ENCODE measurements at regions not wholly inside any gene's neighbourhood (a gene's known extent, or its start where the extent isn't known, plus 50 kb on each side); places are given as distances from the start of the nearest gene placed in this dataset.

GRCh38 chr15:69546182-69546581 lies 93.6 kb downstream of the RPLP1 start:
- peaks cover 49 to 77% of the 10 kb centered on the region in 2 experiments for H3K27me3 ChIP-seq (ENCODE audit: control insufficient read depth in 1 of 2, insufficient read depth in 1 of 2, low read length in 2 of 2)
- H4K8ac ChIP-seq (ENCODE audit: low read length) = no peak overlapping the region
- H2AK5ac ChIP-seq (ENCODE audit: low read length, severe bottlenecking) = no peak overlapping the region
- H4K91ac ChIP-seq (ENCODE audit: low read length) = no peak overlapping the region
- H2AFZ ChIP-seq (ENCODE audit: low read depth, low read length) = no peak overlapping the region
- H3K4me1 ChIP-seq (ENCODE audit: control insufficient read depth, insufficient read depth, low read depth, low read length) = peaks cover 2% of the 10 kb centered on the region
- H3K79me1 ChIP-seq (replicated peaks; ENCODE audit: low read length, poor library complexity, severe bottlenecking) = no peaks in the 10 kb centered on the region
- H3K18ac ChIP-seq (ENCODE audit: low read depth in 1 of 2, low read length in 2 of 2) = no peak overlapping the region
- H3K23ac ChIP-seq (ENCODE audit: low read length in 2 of 2) = no peak overlapping the region
- H3K14ac ChIP-seq (ENCODE audit: low read length in 2 of 2) = no peak overlapping the region
- H3K9ac ChIP-seq (ENCODE audit: low read length) = no peak overlapping the region
- no peak overlapping the region for H3K4me3 ChIP-seq (ENCODE audit: insufficient read depth in 1 of 2, low read depth in 1 of 2, low read length in 2 of 2)
- H3K4me2 ChIP-seq (ENCODE audit: low read length, poor library complexity, severe bottlenecking) = no peak overlapping the region
- H3K4ac ChIP-seq (ENCODE audit: low read depth in 1 of 2, low read length in 2 of 2) = no peak overlapping the region
- H2BK12ac ChIP-seq (ENCODE audit: low read length in 2 of 2) = no peak overlapping the region
- peaks cover 10% of the 10 kb centered on the region for H3K9me3 ChIP-seq (ENCODE audit: control insufficient read depth, low read length)
- no peak overlapping the region for H2BK5ac ChIP-seq (ENCODE audit: low read depth, low read length, poor library complexity, severe bottlenecking)
- no peak overlapping the region for H2BK120ac ChIP-seq (ENCODE audit: low read depth, low read length)
- WGBS = 65% methylated on average over 3 of the region's 3 CpGs
- H3K36me3 ChIP-seq (ENCODE audit: control insufficient read depth in 1 of 2, insufficient read depth in 2 of 2, low read depth in 1 of 2, low read length in 2 of 2) = no peaks in the 10 kb centered on the region
- no peak overlapping the region for H3K27ac ChIP-seq (ENCODE audit: low read length, poor library complexity, severe bottlenecking)
- no peak for DNase-seq
- no peak overlapping the region for H2BK15ac ChIP-seq (ENCODE audit: low read depth, poor library complexity, severe bottlenecking)

- Histone ChIP-seq H3K18ac (ENCODE audit: low read depth in 1 of 2, low read length in 2 of 2) (no peak overlapping the region), H3K9me3 (ENCODE audit: control insufficient read depth, low read length) (peaks cover 22% of the 10 kb centered on the region), H3K79me1 (replicated peaks; ENCODE audit: low read length, poor library complexity, severe bottlenecking) (no peaks in the 10 kb centered on the region), H3K36me3 (ENCODE audit: control insufficient read depth in 1 of 2, insufficient read depth in 2 of 2, low read depth in 1 of 2, low read length in 2 of 2) (no peaks in the 10 kb centered on the region), H2BK15ac (ENCODE audit: low read depth, poor library complexity, severe bottlenecking) (no peak overlapping the region), H3K4ac (ENCODE audit: low read depth in 1 of 2, low read length in 2 of 2) (no peak overlapping the region), H3K4me1 (ENCODE audit: control insufficient read depth, insufficient read depth, low read depth, low read length) (peaks cover 2% of the 10 kb centered on the region), H3K9ac (ENCODE audit: low read length) (no peak overlapping the region), H4K8ac (ENCODE audit: low read length) (no peak overlapping the region), H3K27ac (ENCODE audit: low read length, poor library complexity, severe bottlenecking) (no peak overlapping the region), H3K14ac (ENCODE audit: low read length in 2 of 2) (no peak overlapping the region), H4K91ac (ENCODE audit: low read length) (no peak overlapping the region), H2BK12ac (ENCODE audit: low read length in 2 of 2) (no peak overlapping the region), H3K4me3 (ENCODE audit: insufficient read depth in 1 of 2, low read depth in 1 of 2, low read length in 2 of 2) (no peak overlapping the region), H2BK5ac (ENCODE audit: low read depth, low read length, poor library complexity, severe bottlenecking) (no peak overlapping the region), H3K23ac (ENCODE audit: low read length in 2 of 2) (no peak overlapping the region), H2BK120ac (ENCODE audit: low read depth, low read length) (no peak overlapping the region), H3K4me2 (ENCODE audit: low read length, poor library complexity, severe bottlenecking) (no peak overlapping the region), H3K27me3 (ENCODE audit: control insufficient read depth in 1 of 2, insufficient read depth in 1 of 2, low read length in 2 of 2) (peaks cover 40 to 81% of the 10 kb centered on the region in 2 experiments), H2AK5ac (ENCODE audit: low read length, severe bottlenecking) (no peak overlapping the region), H2AFZ (ENCODE audit: low read depth, low read length) (no peak overlapping the region)
- no peak for DNase-seq
- WGBS = 87% methylated on average over 24 of the region's 24 CpGs
Observed at GRCh38 chr15:69548395-69549180, 96.0 kb downstream of the RPLP1 start.

GRCh38 chr15:69551391-69552056 lies 98.9 kb downstream of the RPLP1 start:
- Histone ChIP-seq H3K79me1 (replicated peaks; ENCODE audit: low read length, poor library complexity, severe bottlenecking) (no peaks in the 10 kb centered on the region), H4K91ac (ENCODE audit: low read length) (no peak overlapping the region), H2BK120ac (ENCODE audit: low read depth, low read length) (no peak overlapping the region), H3K23ac (ENCODE audit: low read length in 2 of 2) (no peak overlapping the region), H3K27me3 (ENCODE audit: control insufficient read depth in 1 of 2, insufficient read depth in 1 of 2, low read length in 2 of 2) (peaks cover 27 to 65% of the 10 kb centered on the region in 2 experiments), H3K4me1 (ENCODE audit: control insufficient read depth, insufficient read depth, low read depth, low read length) (peaks cover 4% of the 10 kb centered on the region), H2AFZ (ENCODE audit: low read depth, low read length) (no peak overlapping the region), H3K9ac (ENCODE audit: low read length) (no peak overlapping the region), H3K27ac (ENCODE audit: low read length, poor library complexity, severe bottlenecking) (no peak overlapping the region), H2BK15ac (ENCODE audit: low read depth, poor library complexity, severe bottlenecking) (no peak overlapping the region), H2AK5ac (ENCODE audit: low read length, severe bottlenecking) (no peak overlapping the region), H4K8ac (ENCODE audit: low read length) (no peak overlapping the region), H2BK12ac (ENCODE audit: low read length in 2 of 2) (no peak overlapping the region), H3K36me3 (ENCODE audit: control insufficient read depth in 1 of 2, insufficient read depth in 2 of 2, low read depth in 1 of 2, low read length in 2 of 2) (no peaks in the 10 kb centered on the region), H2BK5ac (ENCODE audit: low read depth, low read length, poor library complexity, severe bottlenecking) (no peak overlapping the region), H3K4me2 (ENCODE audit: low read length, poor library complexity, severe bottlenecking) (no peak overlapping the region), H3K4ac (ENCODE audit: low read depth in 1 of 2, low read length in 2 of 2) (no peak overlapping the region), H3K14ac (ENCODE audit: low read length in 2 of 2) (no peak overlapping the region), H3K9me3 (ENCODE audit: control insufficient read depth, low read length) (peaks cover 22% of the 10 kb centered on the region), H3K4me3 (ENCODE audit: insufficient read depth in 1 of 2, low read depth in 1 of 2, low read length in 2 of 2) (no peak overlapping the region), H3K18ac (ENCODE audit: low read depth in 1 of 2, low read length in 2 of 2) (no peak overlapping the region)
- DNase-seq = no peak
- 74% methylated on average over 5 of the region's 5 CpGs for WGBS

- H4K91ac ChIP-seq (ENCODE audit: low read length) = no peak overlapping the region
- H3K9me3 ChIP-seq (ENCODE audit: control insufficient read depth, low read length) = peaks cover 22% of the 10 kb centered on the region
- no peak overlapping the region for H3K4ac ChIP-seq (ENCODE audit: low read depth in 1 of 2, low read length in 2 of 2)
- no peaks in the 10 kb centered on the region for H3K79me1 ChIP-seq (replicated peaks; ENCODE audit: low read length, poor library complexity, severe bottlenecking)
- no peak overlapping the region for H3K4me3 ChIP-seq (ENCODE audit: insufficient read depth in 1 of 2, low read depth in 1 of 2, low read length in 2 of 2)
- H2AFZ ChIP-seq (ENCODE audit: low read depth, low read length) = no peak overlapping the region
- peaks cover 6% of the 10 kb centered on the region for H3K4me1 ChIP-seq (ENCODE audit: control insufficient read depth, insufficient read depth, low read depth, low read length)
- no peak overlapping the region for H4K8ac ChIP-seq (ENCODE audit: low read length)
- no peak overlapping the region for H3K4me2 ChIP-seq (ENCODE audit: low read length, poor library complexity, severe bottlenecking)
- H3K27ac ChIP-seq (ENCODE audit: low read length, poor library complexity, severe bottlenecking) = no peak overlapping the region
- no peak for DNase-seq
- H2BK15ac ChIP-seq (ENCODE audit: low read depth, poor library complexity, severe bottlenecking) = no peak overlapping the region
- no peak overlapping the region for H3K23ac ChIP-seq (ENCODE audit: low read length in 2 of 2)
- no peak overlapping the region for H3K14ac ChIP-seq (ENCODE audit: low read length in 2 of 2)
- H2BK5ac ChIP-seq (ENCODE audit: low read depth, low read length, poor library complexity, severe bottlenecking) = no peak overlapping the region
- peaks cover 23 to 60% of the 10 kb centered on the region in 2 experiments for H3K27me3 ChIP-seq (ENCODE audit: control insufficient read depth in 1 of 2, insufficient read depth in 1 of 2, low read length in 2 of 2)
- WGBS = 94% methylated on average over 10 of the region's 10 CpGs
- H3K36me3 ChIP-seq (ENCODE audit: control insufficient read depth in 1 of 2, insufficient read depth in 2 of 2, low read depth in 1 of 2, low read length in 2 of 2) = no peaks in the 10 kb centered on the region
- no peak overlapping the region for H2BK120ac ChIP-seq (ENCODE audit: low read depth, low read length)
- no peak overlapping the region for H3K9ac ChIP-seq (ENCODE audit: low read length)
- no peak overlapping the region for H2BK12ac ChIP-seq (ENCODE audit: low read length in 2 of 2)
- H2AK5ac ChIP-seq (ENCODE audit: low read length, severe bottlenecking) = no peak overlapping the region
- H3K18ac ChIP-seq (ENCODE audit: low read depth in 1 of 2, low read length in 2 of 2) = no peak overlapping the region
Observed at GRCh38 chr15:69552057-69552815, 99.6 kb downstream of the RPLP1 start.
